Dedifferentiated amniotic fluid mesenchymal stem cell (primary cell): ENCODE measurements at regions not wholly inside any gene's neighbourhood (a gene's known extent, or its start where the extent isn't known, plus 50 kb on each side); places are given as distances from the start of the nearest gene placed in this dataset.
A peak's percentile ranks its signal among the peaks of the same experiment; 100 is the strongest.

ENCODE experiments used
- DNase-seq: peaks from one replicate; pipeline ENCODE4 v3.0.0-alpha.2; 2016; ENCODE audit errors: extremely low spot score

GRCh38 chr4:19999276-19999675 lies 252.4 kb upstream of the SLIT2 start:
- no peak for DNase-seq

GRCh38 chr4:19993242-19993641 lies 258.5 kb upstream of the SLIT2 start:
- peak; percentile 63 for DNase-seq

DNA sequence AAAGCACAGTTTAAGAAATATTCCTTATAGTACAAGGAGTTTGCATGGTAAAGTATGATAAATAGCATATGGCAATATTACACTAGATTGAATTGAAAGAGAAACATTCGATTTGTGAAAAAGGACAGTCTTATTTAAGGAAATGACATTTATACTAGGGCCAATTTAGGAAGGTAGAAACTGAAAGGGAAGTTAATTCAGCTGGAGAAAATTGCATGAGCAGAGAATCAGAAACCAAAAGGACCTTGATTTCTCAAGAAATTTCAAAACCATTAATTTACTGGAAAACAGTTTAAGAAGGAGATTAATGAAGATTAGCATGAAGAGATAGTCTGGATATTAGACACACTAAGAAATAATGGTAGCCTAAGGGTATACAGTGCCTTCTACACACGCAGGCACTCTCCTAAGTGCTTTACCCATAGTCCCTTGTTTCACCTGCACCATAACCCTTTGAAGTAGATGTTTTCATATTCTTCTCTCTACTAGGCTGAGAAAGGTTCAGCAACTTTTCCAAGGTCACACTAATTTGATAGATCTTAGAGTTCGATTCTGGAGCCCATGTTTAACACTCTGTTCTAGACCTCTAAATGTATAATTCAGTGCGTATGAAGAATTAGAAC lies 259.1 kb upstream of the SLIT2 start:
- no peak for DNase-seq

- DNase-seq = peak; percentile 60
Observed at GRCh38 chr4:19987746-19988145, 264.0 kb upstream of the SLIT2 start.

- DNase-seq = peak; percentile 96
Observed at GRCh38 chr4:19983072-19983471, 268.6 kb upstream of the SLIT2 start.

GRCh38 chr4:19982556-19982955 lies 269.1 kb upstream of the SLIT2 start:
- no peak for DNase-seq

DNA sequence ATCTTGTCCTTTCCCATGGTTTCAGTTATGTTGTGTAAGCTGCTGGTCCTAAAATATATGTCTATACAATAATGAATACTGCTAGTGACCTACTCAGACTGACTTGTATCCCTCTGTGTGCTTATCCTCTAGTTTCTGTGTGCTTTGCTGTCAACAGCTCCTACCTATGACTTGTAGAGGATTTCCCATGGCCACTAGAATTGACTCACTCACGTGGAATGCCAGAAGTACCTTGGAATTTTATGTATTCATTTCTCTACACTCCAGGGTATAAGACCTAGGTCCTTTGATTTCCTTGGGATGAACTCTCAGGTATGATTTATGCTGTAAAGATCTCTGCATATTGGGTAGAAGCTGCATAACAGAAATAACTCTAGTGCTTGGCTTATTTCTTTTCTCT lies 279.9 kb upstream of the SLIT2 start:
- no peak for DNase-seq

GRCh38 chr4:19969492-19969891 lies 282.2 kb upstream of the SLIT2 start:
- no peak for DNase-seq

DNA sequence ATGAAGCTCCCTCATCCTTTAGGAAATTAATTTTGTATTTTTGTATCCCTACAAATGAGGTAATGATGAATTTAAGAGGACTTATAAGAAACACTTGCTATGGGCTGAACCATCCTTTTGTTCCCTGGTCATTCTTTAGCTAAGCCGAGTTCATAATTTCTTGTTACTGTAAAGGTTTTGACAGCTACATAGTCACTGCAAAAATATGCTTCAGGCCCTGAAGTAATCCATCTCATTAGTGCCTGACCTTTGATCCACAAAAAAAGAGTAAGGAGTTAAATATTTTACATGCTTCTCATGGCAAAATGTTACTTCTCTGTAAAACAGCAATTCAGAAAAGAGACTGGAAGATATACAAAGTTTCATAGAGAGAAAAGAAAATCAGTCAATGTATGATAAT lies 290.6 kb upstream of the SLIT2 start:
- peak; percentile 43 for DNase-seq

- no peak for DNase-seq
Observed at GRCh38 chr4:19958848-19959247, 292.9 kb upstream of the SLIT2 start.

GRCh38 chr4:19947349-19947748 lies 304.4 kb upstream of the SLIT2 start:
- DNase-seq = no peak

DNA sequence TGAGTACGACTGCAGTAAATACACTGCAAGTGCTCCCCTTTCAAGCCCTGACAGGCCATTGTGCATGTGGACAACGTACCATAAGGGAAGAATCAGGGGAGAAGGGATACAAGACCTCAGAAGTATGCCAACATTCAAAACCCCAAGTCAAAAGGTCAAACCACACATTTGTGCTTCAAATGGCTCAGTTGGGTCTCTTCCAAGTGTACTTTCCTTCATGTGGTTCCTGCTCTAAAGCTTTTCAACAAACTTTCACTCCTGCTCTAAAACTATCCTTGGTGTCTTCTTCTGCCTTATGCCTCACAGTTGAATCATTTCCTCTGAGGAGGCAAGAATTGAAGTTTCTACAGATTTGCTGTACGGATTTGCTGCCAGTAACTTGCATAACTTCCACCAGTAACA lies 305.7 kb upstream of the SLIT2 start:
- peak; percentile 63 for DNase-seq

DNA sequence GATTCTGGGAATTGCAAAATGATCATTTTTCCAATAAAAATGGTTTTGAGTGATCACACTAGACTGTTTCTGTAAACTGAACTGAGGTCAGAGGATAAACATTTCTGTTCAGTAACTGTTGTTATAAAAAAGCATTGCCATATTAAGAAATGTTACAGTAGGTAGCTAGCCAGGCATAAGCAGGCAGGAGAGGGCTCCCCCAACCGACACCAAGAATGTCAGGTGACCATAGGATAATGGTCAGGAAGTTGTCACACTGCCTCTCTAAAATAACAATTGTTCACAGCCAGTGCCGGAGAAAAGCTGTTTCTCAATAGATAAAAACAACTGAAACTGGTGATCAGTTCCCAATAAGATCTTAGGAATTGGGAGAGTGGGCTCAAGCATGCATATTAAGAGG lies 306.2 kb upstream of the SLIT2 start:
- DNase-seq = no peak

DNA sequence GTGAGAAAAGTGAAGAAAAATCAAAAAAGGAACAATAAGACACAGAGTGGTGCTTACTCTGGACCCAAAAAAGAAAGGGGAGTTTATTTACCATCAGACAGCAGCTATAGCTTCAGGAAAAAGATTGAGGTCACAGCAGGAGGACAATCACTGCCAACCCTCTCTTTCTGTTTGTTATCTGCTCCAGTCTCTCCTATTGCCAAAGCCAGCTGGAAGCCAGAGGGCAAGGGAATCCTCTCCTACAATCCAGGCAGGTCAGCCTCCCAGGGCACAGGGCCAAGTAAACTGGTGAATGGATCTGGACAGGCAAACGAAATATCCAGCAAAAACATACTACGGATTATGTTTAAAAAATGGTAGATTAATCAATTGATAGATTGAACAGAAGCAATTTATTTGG lies 306.9 kb upstream of the SLIT2 start:
- DNase-seq = no peak

GRCh38 chr4:19944251-19944650 lies 307.5 kb upstream of the SLIT2 start:
- no peak for DNase-seq

GRCh38 chr4:19941434-19941833 lies 310.3 kb upstream of the SLIT2 start:
- DNase-seq = no peak

DNA sequence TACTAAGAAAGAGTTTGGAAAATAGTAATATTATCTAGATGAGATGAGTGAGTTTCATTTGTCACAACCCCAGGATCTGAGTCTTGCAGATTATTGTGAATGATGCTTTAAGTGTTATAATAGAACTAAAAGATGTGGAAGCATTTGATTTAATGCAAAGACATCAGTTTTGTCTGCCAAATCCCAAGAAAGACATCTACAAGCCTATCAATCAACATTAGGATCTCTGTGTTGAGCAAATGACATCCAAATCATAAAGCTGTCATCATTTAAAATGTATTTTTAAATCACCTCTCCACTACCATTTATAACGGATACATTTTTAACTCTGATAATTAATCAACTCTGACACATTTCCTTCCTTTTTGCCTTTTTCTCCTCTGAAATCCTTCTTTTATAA lies 310.8 kb upstream of the SLIT2 start:
- DNase-seq = no peak

- DNase-seq = peak; percentile 93
Observed at GRCh38 chr4:19936476-19936875, 315.2 kb upstream of the SLIT2 start.

GRCh38 chr4:19930742-19931141 lies 321.0 kb upstream of the SLIT2 start:
- DNase-seq = no peak

GRCh38 chr4:19927381-19927780 lies 324.3 kb upstream of the SLIT2 start:
- DNase-seq = no peak

DNA sequence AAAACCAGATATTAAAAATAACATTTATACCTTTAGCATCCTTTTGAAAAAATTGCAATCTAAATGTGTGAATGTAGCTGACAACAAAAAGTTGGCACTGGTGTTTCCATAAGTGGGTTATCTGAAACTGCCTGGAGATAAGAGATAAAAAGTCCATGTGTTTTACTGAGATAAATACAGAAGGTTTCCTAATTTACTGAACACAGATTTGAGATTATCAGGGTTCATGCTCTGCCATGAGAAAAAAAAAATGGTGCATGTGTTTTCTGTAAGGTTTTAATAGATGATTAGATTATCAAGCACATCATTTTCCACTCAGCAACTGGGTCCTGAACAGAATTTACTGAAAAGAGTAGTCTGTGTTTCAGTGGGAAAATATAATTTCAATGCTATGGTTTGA lies 326.2 kb upstream of the SLIT2 start:
- no peak for DNase-seq

GRCh38 chr4:19924761-19925160 lies 326.9 kb upstream of the SLIT2 start:
- no peak for DNase-seq

DNA sequence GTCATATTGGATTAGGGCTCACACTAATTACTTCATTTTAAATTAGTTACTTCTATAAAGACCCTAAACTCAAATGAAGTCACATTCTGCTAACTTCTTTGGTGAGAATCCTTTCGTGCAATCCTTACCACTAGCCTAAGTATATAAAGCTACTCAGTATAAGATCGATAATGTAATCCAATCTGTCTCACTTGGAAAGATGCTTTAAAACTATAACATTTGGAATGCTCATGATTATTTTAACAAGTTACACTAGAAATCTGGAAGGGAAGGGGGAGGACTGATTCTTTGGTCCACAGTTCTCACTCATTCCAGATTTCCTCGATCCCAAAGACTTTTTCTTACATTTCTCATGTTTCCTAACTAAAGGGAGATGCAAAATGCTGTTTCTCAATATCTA lies 336.4 kb upstream of the SLIT2 start:
- DNase-seq = no peak

- no peak for DNase-seq
Observed at GRCh38 chr4:19913650-19914049, 338.1 kb upstream of the SLIT2 start.
